SK-MEL-5 (cell line): ENCODE measurements at regions not wholly inside any gene's neighbourhood (a gene's known extent, or its start where the extent isn't known, plus 50 kb on each side); places are given as distances from the start of the nearest gene placed in this dataset.
"Not testable (repeated sequence)": the region's sequence is repeated elsewhere in the genome, so short reads cannot be mapped to it uniquely, and the experiment has no call there.

Experiments used
- DNase-seq: peaks from one replicate; pipeline ENCODE4 v3.0.0-alpha.2; 2016; ENCODE audit warnings: low read depth, low spot score
- in situ Hi-C: cut with HindIII; loops from 2 replicates; pipeline ENCODE4 v1.10.0; 2016; ENCODE audit warnings: low sequenced_read_pairs, high pct_unique_total_duplicates, low pct_unique_long_range_greater_than_20kb

DNA sequence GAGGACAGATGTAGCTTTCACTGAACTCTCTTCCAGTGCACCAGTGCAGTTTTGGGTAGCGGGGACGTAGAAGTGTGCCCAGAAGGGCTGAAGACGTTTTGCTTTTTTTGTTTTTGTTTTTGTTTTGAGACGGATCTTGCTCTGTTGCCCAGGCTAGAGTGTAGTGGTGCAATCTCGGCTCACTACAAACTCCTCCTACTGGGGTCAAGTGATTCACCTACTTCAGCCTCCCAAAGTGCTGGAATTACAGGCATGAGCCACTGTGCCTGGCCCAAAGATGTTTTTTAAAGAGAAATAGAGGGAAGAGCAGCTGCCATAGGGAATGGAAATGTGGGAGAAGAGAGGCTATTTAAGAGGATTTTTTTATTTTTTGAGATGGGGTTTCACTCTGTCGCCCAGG, 74.4 kb upstream of the ACSL1 start:
- DNase-seq, result no peak
- in situ Hi-C loops, result no loop called here

DNA sequence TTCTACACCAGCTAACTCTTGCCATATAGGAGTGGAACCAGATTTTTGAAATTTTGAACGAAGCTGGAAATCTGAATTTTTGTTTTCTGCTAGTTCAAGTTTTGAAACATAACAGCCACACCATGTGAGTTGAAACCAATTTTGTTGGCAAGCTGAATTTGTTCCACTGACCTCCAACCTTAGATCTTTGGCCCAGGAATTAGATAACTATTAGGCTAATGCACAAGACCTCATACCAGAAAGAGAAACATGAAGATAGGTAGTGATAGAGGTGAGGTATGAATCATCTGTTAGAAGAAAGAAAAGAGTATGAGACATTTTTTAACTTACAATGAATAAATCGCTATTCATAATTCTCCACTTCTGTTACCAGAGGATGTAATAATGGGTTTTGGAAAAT, 76.8 kb upstream of the ACSL1 start:
- in situ Hi-C loops, result no loop called here

DNA sequence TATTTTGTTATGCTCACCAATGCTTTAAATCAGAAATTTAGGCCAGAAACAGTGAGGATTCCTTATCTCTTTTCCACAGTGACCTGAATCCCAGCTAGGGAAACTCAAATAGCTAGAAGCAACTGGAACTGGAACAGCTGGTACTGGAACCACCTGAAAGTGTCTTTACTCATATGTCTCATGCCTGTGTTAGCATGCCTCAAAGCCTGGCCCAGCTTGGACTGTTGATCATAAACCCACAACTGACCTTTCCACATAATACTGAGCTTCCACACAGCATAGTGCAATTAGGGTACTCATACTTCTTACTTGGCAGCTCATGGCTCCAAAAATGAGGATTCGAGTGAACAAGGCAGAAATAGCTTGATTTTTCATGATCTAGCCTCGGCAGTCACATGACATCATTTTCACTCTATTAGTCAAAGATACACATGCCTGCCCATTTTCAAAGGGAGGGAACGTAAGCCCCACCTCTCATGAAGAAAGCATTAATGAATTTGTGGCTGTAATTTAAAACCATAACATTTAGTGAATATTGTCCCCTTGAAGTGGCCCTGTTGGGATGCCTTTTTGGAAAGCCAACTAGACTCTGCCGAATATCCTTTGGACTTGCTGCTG, 80.8 kb upstream of the ACSL1 start:
- in situ Hi-C loops, result no loop called here

More for the DNA sequence above, 76.8 kb upstream of the ACSL1 start:
- no peak for DNase-seq

DNA sequence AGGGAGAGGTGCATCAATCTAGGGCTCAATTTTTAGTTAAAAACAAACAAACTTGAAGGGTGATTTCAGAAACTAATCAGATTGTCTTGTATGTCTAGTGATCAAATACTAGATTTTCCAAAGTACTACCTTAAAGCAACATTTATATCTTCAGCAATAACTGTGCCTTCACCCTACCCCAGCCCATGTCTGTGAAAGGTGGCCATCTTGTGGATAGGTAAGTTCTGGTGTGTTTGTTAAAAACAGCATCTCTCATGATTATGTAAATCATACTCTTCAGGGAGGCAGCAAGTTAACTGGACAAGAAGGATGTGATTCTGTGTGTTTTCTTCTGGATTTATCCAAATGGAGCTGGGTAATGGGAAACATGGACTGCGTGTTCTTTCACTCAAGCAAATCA, 81.4 kb upstream of the ACSL1 start:
- peak; percentile 9 for DNase-seq
- in situ Hi-C loops, result no loop called here

More for the DNA sequence above, 80.8 kb upstream of the ACSL1 start:
- no peak for DNase-seq

DNA sequence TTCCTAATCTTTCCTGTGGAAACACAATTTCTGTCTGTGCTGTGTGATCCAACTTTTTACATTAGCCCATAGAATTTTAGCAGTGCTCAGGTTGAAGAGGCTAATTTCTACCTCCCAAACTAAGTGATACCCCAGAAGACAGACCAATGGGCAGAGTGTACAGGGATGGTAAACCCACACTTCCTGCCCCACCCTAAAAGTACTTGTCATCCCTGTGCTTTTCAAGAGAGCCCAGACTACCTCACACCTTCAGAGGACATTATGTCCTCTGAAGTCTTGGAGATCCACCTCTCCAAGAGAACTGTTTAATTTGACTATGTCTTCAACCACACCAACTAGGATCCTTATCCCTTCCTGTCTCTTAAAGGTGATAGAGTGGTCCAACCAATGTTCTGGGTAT, 82.0 kb upstream of the ACSL1 start:
- no peak for DNase-seq
- in situ Hi-C loops, result no loop called here

DNA sequence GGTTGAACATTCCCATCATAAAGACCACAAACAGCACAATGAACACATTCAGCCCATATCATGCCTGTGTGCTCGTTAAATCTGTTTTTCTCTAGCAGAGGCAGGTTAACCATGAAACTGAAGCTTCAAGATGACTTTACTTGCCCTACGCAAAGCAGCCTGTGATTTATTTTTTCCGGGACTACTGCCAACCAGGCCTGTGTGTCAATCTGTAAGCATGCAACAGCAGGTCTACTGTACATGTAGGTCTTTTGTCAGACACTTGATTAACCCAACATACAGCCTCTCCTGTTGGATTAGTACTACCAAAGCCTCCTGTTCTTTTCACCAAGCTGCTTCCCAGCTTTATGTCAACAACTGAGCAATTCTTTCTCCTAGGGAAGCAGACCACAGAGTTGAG, 85.5 kb upstream of the ACSL1 start:
- in situ Hi-C loops, result no loop called here
- DNase-seq, result peak; percentile 44

DNA sequence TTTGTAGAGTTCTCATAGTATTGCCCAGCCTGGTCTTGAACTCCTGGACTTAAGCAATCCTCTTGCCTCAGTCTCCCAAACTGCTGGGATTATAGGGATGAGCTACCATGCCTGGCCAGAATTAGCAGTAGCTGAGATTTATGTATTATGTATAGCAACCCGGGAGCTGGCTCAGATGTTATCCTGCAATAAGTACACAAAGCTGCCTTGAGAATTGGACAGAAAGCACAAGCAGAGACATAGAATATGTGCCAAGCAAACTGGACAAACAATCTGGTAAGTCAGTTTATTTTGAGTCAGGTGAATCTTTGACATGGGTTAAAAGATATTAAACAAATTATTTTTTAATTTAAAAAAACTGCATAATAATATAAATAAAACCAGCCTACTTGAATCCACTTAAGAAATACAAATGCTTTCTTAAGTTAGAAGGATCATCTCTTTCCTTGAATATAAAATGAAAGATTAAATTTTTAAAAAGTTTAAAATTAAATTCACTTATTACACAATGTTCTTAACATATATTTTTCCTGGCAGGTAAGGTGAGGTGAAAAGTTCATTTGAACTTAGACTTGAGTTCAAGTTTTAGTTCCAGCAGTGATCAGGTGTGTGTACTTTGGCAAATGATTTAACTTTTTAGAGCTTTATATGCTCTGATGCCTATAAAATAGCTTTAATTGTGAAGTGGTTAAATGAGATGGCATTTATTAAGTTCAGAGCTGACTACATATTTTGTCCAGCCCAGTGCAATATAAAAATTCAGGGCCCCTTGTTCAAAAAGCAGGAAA, 87.8 kb upstream of the ACSL1 start:
- DNase-seq, result no peak
- in situ Hi-C loops, result no loop called here

DNA sequence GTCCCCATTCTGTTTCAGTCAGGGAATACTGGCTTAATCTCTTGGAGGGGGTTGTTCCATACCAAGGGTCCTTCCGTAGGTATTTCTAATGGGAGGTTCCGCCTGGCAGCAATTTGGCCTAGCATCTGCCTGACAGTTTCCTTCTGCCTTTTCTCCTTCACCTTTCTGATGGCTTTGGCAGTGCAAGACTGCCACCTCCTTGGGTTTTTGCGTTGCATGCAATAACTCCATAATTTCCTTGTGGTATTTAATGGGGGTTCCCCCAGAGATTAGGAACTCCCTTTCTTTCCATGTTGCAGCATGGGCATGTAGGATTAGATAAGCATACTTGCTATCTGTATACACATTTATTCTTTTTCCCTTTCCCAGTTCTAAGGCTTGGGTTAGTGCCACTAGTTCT, 93.0 kb upstream of the ACSL1 start:
- DNase-seq, in situ Hi-C loops: not testable (repeated sequence)

DNA sequence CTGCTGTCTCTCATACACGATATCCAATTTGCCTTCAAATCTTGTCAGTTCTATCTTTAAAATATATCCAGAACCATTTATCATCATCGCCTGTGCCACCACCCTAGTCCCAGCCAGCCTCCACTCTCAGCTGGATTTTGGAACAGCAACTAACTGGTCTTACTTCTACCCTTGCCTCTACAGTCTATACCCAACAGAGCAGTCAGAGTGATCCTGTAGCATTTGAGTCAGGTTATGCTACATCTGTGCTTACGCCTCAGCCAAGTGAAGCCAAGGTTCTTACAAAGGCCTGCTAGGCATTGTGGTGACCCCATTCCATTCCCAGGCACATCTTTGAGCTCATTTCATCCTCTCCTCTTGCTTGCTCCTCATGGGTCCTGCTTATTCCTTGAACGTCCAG, 95.7 kb upstream of the ACSL1 start:
- no peak for DNase-seq
- in situ Hi-C loops, result no loop called here

DNA sequence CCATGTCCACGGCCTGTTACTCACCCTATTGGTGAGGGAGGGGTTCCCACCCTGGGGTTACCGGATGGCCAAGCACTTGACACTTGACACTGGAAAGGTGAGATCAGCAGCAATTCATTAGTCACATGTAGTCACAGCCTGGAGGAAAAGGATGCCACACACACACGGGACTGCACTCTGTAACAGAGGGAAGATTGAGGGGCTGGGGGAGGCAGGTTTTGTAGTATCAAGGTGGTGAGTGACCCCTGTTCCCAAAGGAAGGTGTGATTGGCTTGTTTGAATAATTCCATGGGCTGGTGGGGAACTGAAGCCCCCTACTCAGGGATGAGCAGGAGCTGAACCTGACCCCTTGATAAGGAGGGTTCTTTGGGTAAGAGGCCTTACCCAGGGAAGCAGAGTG, 96.0 kb upstream of the HELT start:
- in situ Hi-C loops, result no loop called here
- DNase-seq, result no peak

DNA sequence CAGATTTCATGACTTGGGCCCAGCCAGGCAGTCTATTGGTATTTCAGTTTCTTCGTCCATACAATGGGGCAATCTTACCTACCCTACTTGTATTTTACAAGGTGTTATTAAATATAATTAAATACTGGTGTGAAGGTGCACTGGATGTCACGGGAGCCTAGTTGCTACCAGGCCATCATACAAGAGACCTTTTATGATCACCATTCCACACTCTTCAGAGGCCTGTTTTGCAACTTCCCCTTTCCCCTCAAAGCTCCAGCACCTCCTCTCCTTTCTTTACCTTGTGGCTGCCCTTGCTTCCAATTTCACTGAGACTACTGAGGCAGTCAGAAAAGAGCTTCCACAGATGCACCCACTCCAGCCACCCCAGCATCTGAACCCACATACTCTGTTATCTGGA, 93.8 kb upstream of the HELT start:
- no peak for DNase-seq
- in situ Hi-C loops, result no loop called here

DNA sequence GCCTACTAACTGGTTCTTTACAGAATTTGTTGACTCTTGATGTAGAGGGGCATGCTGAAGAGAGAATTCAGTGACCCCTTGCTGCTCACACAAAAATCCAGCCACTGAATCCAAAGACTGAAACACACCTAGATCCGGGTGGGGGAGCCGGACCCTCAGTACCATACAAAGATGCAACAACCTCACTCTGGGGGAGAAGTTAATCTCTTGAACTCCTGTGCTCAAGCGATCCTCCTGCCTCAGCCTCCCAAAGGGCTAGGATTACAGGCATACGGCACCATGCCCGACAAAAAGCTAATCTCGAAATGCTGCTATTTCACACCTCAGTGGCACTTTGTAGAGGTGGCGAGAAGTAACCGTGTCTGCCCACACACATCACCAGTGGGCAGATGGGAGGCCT, 88.8 kb upstream of the HELT start:
- in situ Hi-C loops, result no loop called here
- no peak for DNase-seq

DNA sequence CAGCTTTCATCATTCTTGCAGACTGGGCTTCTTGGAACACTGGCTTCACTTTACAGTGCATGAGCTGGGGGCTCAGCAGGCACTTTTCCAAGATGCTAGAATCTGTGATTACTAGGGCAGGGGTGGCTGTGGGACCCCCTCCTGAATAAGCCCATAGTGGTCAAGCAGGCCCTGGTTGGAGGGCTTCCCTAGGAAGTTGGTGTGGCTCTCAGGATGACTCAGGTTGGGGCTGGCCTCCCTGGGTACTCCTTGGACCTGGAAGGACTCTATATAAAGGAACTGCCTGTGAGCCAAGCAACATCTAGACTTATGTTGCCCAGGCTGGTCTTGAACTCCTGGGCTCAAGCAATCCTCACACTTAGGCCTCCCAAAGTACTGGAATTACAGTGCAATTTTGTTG, 88.3 kb upstream of the HELT start:
- DNase-seq, result no peak
- in situ Hi-C loops, result no loop called here

DNA sequence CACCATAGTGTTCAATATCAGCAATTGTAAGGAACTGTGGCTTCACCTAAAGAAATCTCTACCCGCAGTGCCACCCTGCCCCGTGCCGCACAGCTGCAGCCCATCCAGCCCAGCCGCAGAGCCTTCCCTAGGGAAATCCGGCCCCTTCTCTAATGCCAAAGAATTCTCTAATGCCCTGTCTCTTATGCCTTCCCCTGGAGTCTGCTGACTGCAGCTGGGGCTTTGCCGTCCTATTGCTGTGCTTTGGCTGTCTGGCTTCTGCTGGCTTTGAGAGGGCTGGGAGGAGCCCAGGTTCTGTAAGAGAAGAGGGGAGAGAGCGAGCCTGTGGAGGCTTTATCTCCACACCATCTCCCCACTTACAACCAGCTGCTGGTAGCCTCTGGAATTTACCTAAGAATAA, 85.9 kb upstream of the HELT start:
- in situ Hi-C loops, result no loop called here
- no peak for DNase-seq

DNA sequence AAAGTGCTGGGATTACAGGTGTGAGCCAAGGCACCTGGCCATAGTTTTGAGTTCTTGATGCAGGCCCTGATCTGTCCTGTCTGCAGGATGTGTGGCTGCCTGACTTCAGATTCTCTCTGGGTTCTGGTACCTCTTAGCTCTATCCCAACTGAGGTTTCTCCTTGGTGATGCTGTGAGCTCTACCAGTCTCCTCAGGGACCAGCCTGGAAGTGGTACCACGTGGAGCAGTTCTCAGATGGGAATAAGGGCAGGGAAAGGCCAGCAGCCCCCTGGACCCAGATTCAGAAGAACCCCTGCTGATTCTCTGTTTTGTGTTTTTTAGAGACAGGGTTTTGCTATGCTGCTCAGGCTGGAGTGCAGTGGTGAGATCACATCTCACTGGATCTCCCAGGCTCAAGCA, 85.0 kb upstream of the HELT start:
- in situ Hi-C loops, result no loop called here
- no peak for DNase-seq

DNA sequence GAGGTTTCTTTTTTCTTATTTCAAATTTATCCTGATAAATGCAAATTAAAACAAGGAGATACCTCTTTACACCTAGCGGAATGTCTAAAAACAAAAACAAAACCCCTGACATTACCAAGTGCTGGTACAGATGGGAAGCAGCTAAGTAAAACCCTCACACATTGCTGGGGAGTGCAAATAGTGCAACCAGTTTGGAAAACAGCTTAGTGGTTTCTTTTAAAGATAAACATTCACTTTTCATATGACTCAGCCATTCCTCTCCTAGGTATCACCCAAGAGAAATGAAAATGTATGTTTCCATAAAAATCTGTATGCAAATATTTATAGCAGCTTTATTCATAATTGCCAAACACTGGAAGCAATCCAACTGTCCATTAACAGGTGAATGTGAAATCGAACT, 84.1 kb upstream of the HELT start:
- in situ Hi-C loops, result no loop called here
- DNase-seq, result no peak

DNA sequence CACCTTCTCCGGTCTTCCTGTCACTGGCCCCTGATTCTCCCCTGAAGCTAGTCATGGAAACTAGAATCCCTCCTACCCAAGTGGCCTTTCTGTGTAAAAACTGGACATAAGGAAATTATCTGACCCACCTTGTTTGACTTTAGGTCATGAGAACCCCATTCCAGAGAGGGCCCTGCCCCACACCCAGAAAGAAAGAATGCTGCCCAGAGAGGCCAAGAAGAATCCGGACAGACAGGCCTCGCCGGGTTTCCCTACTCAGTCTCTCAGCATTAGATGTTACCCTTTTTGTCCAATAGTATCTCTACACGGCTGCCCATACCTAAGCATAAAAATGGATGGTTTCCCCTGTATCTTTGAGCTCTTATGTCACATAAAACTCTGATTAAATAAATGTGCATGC, 83.3 kb upstream of the HELT start:
- no peak for DNase-seq
- in situ Hi-C loops, result no loop called here

DNA sequence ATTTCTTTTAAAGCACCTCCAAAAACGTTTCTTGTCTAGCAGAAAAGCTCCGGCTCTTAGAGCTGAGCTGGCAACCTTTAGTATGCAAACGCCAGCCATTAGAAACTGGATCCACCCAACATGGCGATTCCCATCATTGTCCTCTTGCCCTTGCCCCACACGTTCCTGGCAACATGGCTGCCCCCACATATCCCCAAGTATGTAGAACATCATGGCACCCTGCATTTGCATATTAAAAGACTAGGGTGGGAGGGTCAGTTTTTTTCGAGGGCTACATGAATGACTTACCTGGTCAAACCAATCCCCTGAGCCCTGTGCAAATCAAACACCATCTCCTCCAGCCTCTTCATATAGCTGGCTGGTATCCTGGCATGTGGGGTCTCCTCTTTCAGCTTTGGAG, 82.2 kb upstream of the HELT start:
- DNase-seq, result no peak
- in situ Hi-C loops, result no loop called here

DNA sequence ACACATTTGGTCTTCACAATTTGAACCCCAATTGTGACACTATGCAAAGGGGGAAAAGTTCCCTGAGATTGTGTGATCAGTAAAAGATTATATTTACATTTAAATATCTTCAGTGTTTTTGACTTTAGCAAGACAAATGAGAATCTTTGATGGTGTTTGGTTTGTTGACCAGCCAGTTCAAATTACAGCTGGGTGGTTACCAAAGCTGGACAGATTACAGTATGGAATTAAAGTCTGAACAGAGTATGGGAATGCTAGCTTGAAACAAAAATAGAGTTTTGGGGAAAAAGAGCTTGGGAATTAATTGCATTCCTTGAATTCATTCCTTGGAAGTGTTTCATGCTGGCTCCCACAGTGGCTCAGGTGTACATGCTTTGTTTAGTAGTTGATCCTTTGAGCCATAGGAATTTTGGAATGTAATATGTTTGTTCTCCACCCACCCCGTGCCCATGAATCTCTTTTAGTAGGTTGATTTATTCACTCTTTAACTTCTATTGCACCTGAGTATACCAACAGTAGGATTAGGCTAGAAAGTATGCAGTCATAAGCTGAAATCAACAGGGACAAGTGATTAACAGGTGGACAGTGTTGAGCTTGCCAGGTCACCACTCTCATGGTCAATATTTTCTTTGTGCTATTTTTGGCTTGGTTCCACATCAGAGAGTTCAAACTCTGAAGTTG, 81.1 kb upstream of the HELT start:
- in situ Hi-C loops, result no loop called here
- DNase-seq, result no peak
